Breast epithelium (tissue), 3 donors: ENCODE measurements at regions not wholly inside any gene's neighbourhood (a gene's known extent, or its start where the extent isn't known, plus 50 kb on each side); places are given as distances from the start of the nearest gene placed in this dataset.

Experiments
- POLR2A ChIP-seq: fragments of 450-650 bp; IDR thresholded peaks from one replicate; pipeline ENCODE4 v1.6.1; 2016; ENCODE audit warnings: antibody characterized with exemption, mild to moderate bottlenecking, moderate library complexity
- TF ChIP-seq, protein P1 (sequence below), 3 donors: fragments of 450-650 bp; IDR thresholded peaks; one replicate each; pipeline ENCODE4 v1.5.1; 2016 to 2017; ENCODE audit warnings: antibody characterized with exemption in 3 of 3, mild to moderate bottlenecking in 3 of 3, moderate library complexity in 3 of 3

DNA sequence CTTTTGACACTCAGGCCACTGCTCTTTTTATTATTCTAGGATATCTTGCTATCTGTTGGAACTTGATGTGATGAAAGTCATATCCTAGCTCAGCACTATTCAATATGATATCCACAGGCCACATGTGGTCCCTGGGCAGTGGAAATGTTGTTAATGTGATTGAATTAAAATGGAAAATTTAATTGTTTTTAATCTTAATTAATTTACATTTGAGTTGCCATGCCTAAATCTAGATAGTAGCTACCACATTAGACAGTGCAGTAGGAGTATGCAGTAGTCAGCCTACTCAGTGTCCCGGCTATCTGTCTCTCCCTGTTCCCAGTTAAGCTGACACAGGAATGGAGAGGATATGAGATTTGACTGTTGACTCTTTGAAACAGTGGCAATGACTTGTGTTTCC lies 460.2 kb downstream of the GBE1 start:
- TF ChIP-seq, protein P1, sequence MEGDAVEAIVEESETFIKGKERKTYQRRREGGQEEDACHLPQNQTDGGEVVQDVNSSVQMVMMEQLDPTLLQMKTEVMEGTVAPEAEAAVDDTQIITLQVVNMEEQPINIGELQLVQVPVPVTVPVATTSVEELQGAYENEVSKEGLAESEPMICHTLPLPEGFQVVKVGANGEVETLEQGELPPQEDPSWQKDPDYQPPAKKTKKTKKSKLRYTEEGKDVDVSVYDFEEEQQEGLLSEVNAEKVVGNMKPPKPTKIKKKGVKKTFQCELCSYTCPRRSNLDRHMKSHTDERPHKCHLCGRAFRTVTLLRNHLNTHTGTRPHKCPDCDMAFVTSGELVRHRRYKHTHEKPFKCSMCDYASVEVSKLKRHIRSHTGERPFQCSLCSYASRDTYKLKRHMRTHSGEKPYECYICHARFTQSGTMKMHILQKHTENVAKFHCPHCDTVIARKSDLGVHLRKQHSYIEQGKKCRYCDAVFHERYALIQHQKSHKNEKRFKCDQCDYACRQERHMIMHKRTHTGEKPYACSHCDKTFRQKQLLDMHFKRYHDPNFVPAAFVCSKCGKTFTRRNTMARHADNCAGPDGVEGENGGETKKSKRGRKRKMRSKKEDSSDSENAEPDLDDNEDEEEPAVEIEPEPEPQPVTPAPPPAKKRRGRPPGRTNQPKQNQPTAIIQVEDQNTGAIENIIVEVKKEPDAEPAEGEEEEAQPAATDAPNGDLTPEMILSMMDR (IDR thresholded peaks at IDR 0.05): no peak
- TF ChIP-seq POLR2A: no peak
